Neural crest cell (in vitro differentiated cells): ENCODE measurements at regions not wholly inside any gene's neighbourhood (a gene's known extent, or its start where the extent isn't known, plus 50 kb on each side); places are given as distances from the start of the nearest gene placed in this dataset.

Experiments
- DNase-seq: peaks from one replicate; pipeline ENCODE4 v3.0.0; 2021; ENCODE audit warnings: low read depth, mixed read lengths, low spot score
- H3K27ac Mint-ChIP-seq: one replicate; pipeline ENCODE4 v1.8.0; 2021; ENCODE audit warnings: mild to moderate bottlenecking, mixed read lengths; ENCODE audit not compliant: unreplicated experiment
- H3K27me3 Mint-ChIP-seq: 2 replicates; pipeline ENCODE4 v1.8.0; 2021; ENCODE audit warnings: low read depth, mild to moderate bottlenecking, mixed read lengths
- H3K36me3 Mint-ChIP-seq: 2 replicates; pipeline ENCODE4 v1.8.0; 2021; ENCODE audit warnings: low read depth, mild to moderate bottlenecking, mixed read lengths
- H3K4me1 Mint-ChIP-seq: 2 replicates; pipeline ENCODE4 v1.8.0; 2021; ENCODE audit warnings: mixed read lengths
- H3K4me3 Mint-ChIP-seq: one replicate; pipeline ENCODE4 v1.8.0; 2021; ENCODE audit warnings: mild to moderate bottlenecking, mixed read lengths
- H3K9me3 Mint-ChIP-seq: 2 replicates; pipeline ENCODE4 v1.8.0; 2021; ENCODE audit warnings: mixed read lengths
- CTCF ChIP-seq: fragments of 200-600 bp; sonication (generic); conservative IDR thresholded peaks from 2 replicates; pipeline ENCODE4 v1.5.0; 2021; ENCODE audit warnings: antibody characterized with exemption, mild to moderate bottlenecking

- DNase-seq, result no peak
Observed at GRCh38 chr6:170111816-170112582, 178.9 kb downstream of the DLL1 start.

GRCh38 chr6:170111141-170111664 is 179.7 kb downstream of the DLL1 start:
- no peak overlapping the region for H3K4me3 Mint-ChIP-seq
- no peaks in the 10 kb centered on the region for H3K9me3 Mint-ChIP-seq
- H3K36me3 Mint-ChIP-seq, result peaks cover 2% of the 10 kb centered on the region
- H3K4me1 Mint-ChIP-seq, result no peaks in the 10 kb centered on the region
- DNase-seq, result no peak
- peaks cover 21% of the 10 kb centered on the region for H3K27me3 Mint-ChIP-seq
- TF ChIP-seq CTCF, result no peak
- no peak overlapping the region for H3K27ac Mint-ChIP-seq

More at GRCh38 chr6:170111816-170112582, 178.9 kb downstream of the DLL1 start:
- no peaks in the 10 kb centered on the region for H3K4me1 Mint-ChIP-seq
- peaks cover 13% of the 10 kb centered on the region for H3K27me3 Mint-ChIP-seq
- H3K9me3 Mint-ChIP-seq, result no peaks in the 10 kb centered on the region
- TF ChIP-seq CTCF, result no peak
- H3K27ac Mint-ChIP-seq, result no peak overlapping the region
- H3K36me3 Mint-ChIP-seq, result no peaks in the 10 kb centered on the region
- no peak overlapping the region for H3K4me3 Mint-ChIP-seq

GRCh38 chr6:170110201-170111140 is 180.4 kb downstream of the DLL1 start:
- H3K27me3 Mint-ChIP-seq, result peaks cover 23% of the 10 kb centered on the region
- peaks cover 2% of the 10 kb centered on the region for H3K36me3 Mint-ChIP-seq
- no peak overlapping the region for H3K27ac Mint-ChIP-seq
- no peaks in the 10 kb centered on the region for H3K9me3 Mint-ChIP-seq
- no peak for TF ChIP-seq CTCF
- no peaks in the 10 kb centered on the region for H3K4me1 Mint-ChIP-seq
- DNase-seq, result no peak
- no peak overlapping the region for H3K4me3 Mint-ChIP-seq

GRCh38 chr6:170108890-170109587 is 181.8 kb downstream of the DLL1 start:
- H3K4me1 Mint-ChIP-seq, result no peaks in the 10 kb centered on the region
- TF ChIP-seq CTCF, result no peak
- peaks cover 2% of the 10 kb centered on the region for H3K36me3 Mint-ChIP-seq
- H3K9me3 Mint-ChIP-seq, result no peaks in the 10 kb centered on the region
- no peak overlapping the region for H3K4me3 Mint-ChIP-seq
- H3K27me3 Mint-ChIP-seq, result peaks cover 27% of the 10 kb centered on the region
- H3K27ac Mint-ChIP-seq, result no peak overlapping the region
- no peak for DNase-seq

GRCh38 chr6:170108456-170108855 is 182.4 kb downstream of the DLL1 start:
- no peak overlapping the region for H3K4me3 Mint-ChIP-seq
- no peaks in the 10 kb centered on the region for H3K9me3 Mint-ChIP-seq
- no peak overlapping the region for H3K27ac Mint-ChIP-seq
- DNase-seq, result no peak
- H3K36me3 Mint-ChIP-seq, result peaks cover 2% of the 10 kb centered on the region
- no peak for TF ChIP-seq CTCF
- peaks cover 24% of the 10 kb centered on the region for H3K27me3 Mint-ChIP-seq
- no peaks in the 10 kb centered on the region for H3K4me1 Mint-ChIP-seq
